ENCODE measurements at regions not wholly inside any gene's neighbourhood (a gene's known extent, or its start where the extent isn't known, plus 50 kb on each side); places are given as distances from the start of the nearest gene placed in this dataset.

- no peak overlapping the region for H3K14ac ChIP-seq (ENCODE audit: insufficient read length)
- TF ChIP-seq TBP (IDR thresholded peaks at IDR 0.05; ENCODE audit: low read depth, low read length) (no peak), KDM4A (IDR thresholded peaks at IDR 0.05; ENCODE audit: low read depth, low read length, severe bottlenecking) (no peak), POLR2A (IDR thresholded peaks at IDR 0.05; ENCODE audit: control extremely low read depth in 1 of 2, low read depth in 2 of 2, low read length in 2 of 2) (no peak)
- H2BK12ac ChIP-seq (ENCODE audit: low read depth, low read length): no peak overlapping the region
- no peak overlapping the region for H2BK5ac ChIP-seq (ENCODE audit: low read depth, low read length)
- H3K4me1 ChIP-seq (replicated peaks in 1 of 4; ENCODE audit: control insufficient read depth in 3 of 4, insufficient read depth in 4 of 4, low read length in 3 of 4): no peaks in the 10 kb centered on the region
- H3K36me3 ChIP-seq (ENCODE audit: control insufficient read depth in 2 of 4, insufficient read depth in 4 of 4, low read length in 3 of 4): peaks cover 0 to 5% (median 0%) of the 10 kb centered on the region in 4 experiments; a peak in 1 of 8 replicates
- H4K5ac ChIP-seq (ENCODE audit: insufficient read length, low read depth, low read length): no peak overlapping the region
- no peak overlapping the region for H3K56ac ChIP-seq (replicated peaks; ENCODE audit: insufficient read length, low read depth, low read length)
- H3K23ac ChIP-seq (ENCODE audit: insufficient read length): no peak overlapping the region
- no peak overlapping the region for H3K4me3 ChIP-seq (ENCODE audit: extremely low read depth in 1 of 4, insufficient read depth in 2 of 4, low read depth in 3 of 4, low read length in 4 of 4)
- H2AFZ ChIP-seq (ENCODE audit: low read length): no peak overlapping the region
- H3K79me1 ChIP-seq (ENCODE audit: low read depth, low read length): no peaks in the 10 kb centered on the region
- no peaks in the 10 kb centered on the region for H3K23me2 ChIP-seq (ENCODE audit: low read depth, low read length)
- no peak overlapping the region for H2BK20ac ChIP-seq (ENCODE audit: low read length)
- peaks cover 3 to 10% of the 10 kb centered on the region in 2 experiments; a peak in 2 of 4 replicates for H3K9me3 ChIP-seq (ENCODE audit: insufficient read depth in 2 of 2, low read depth in 1 of 2, low read length in 1 of 2)
- no peaks in the 10 kb centered on the region for H3K79me2 ChIP-seq (ENCODE audit: control insufficient read depth in 1 of 2, insufficient read depth in 2 of 2, low read length in 2 of 2)
- ChIA-PET POLR2A (ENCODE audit: partially characterized antibody) (no interaction called here), CTCF (ENCODE audit: partially characterized antibody) (interaction anchor here (1.4 kb wide), 2 partner anchors 10 to 50 kb away, joined by 3 to 6 read pairs; no protein-coding TSS in a partner anchor)
- no peak for FAIRE-seq
- no peak overlapping the region for H3K27ac ChIP-seq (ENCODE audit: low read depth, low read length)
- 91% methylated on average over 4 of the region's 4 CpGs; no CpG with 5 or more reads in 1 of the 2 experiments for WGBS, 2 experiments (ENCODE audit: extremely low coverage in 1 of 2, insufficient coverage in 1 of 2, insufficient read length in 1 of 2, insufficient replicate concordance in 2 of 2, low coverage in 1 of 2, low lambda C conversion rate in 2 of 2, missing lambda C conversion rate in 1 of 2)
- H4K91ac ChIP-seq (replicated peaks; ENCODE audit: insufficient read length, low read length): no peak overlapping the region
- no peak overlapping the region for H2BK120ac ChIP-seq (replicated peaks; ENCODE audit: low read depth, low read length)
- no peak overlapping the region for H2BK15ac ChIP-seq (ENCODE audit: low read length)
- H3K4ac ChIP-seq (replicated peaks; ENCODE audit: insufficient read length, low read depth, low read length): no peak overlapping the region
- no peak overlapping the region for H3K18ac ChIP-seq (ENCODE audit: extremely low read depth, low read length)
- no peak overlapping the region for H3K9ac ChIP-seq (replicated peaks in 1 of 4; ENCODE audit: extremely low read depth in 1 of 4, low read depth in 3 of 4, low read length in 3 of 4)
- H3K27me3 ChIP-seq (replicated peaks in 1 of 4; ENCODE audit: control insufficient read depth in 3 of 4, extremely low read depth in 1 of 4, insufficient read depth in 3 of 4, low read length in 3 of 4): no peaks in the 10 kb centered on the region
- no peak overlapping the region for H3K4me2 ChIP-seq (ENCODE audit: insufficient read depth in 1 of 2, low read depth in 2 of 2, low read length in 2 of 2)
- no peak overlapping the region for H4K8ac ChIP-seq (ENCODE audit: extremely low read depth, insufficient read depth, low read length)
- H4K20me1 ChIP-seq (replicated peaks in 1 of 2; ENCODE audit: control insufficient read depth in 1 of 2, insufficient read depth in 2 of 2, low read length in 2 of 2): no peaks in the 10 kb centered on the region
- no peak for DNase-seq (ENCODE audit: low read depth in 1 of 2, low spot score in 2 of 2)
- no peak overlapping the region for H2AK5ac ChIP-seq (ENCODE audit: low read depth, low read length)
Measured at GRCh38 chr10:16280595-16280994, 156.2 kb upstream of the PTER start.
